GM23338 (cell line): ENCODE measurements at regions not wholly inside any gene's neighbourhood (a gene's known extent, or its start where the extent isn't known, plus 50 kb on each side); places are given as distances from the start of the nearest gene placed in this dataset.

ENCODE experiments used
- ATAC-seq: fragments of 200-7000 bp; cut with Tn5 transposase; 3 replicates; pipeline ENCODE4 v1.9.1; 2020
- DNase-seq: peaks from one replicate; pipeline ENCODE4 v3.0.0-alpha.2; 2015; ENCODE audit warnings: low spot score
- H2AFZ ChIP-seq: fragments of 200-600 bp; sonication (generic); 2 replicates; pipeline ENCODE4 v1.8.0; 2016; ENCODE audit warnings: antibody characterized with exemption, mild to moderate bottlenecking, moderate library complexity
- H3F3A ChIP-seq: fragments of 200-600 bp; sonication (generic); replicated peaks from 2 replicates; pipeline ENCODE4 v1.8.0; 2017; ENCODE audit warnings: antibody characterized with exemption, mixed run types, low read depth
- H3K27ac ChIP-seq: fragments of 200-600 bp; sonication (generic); 2 replicates; pipeline ENCODE4 v1.6.1; 2016; ENCODE audit warnings: low read depth
- H3K27me3 ChIP-seq: fragments of 200-600 bp; sonication (generic); 2 replicates; pipeline ENCODE4 v1.8.0; 2016; ENCODE audit warnings: mild to moderate bottlenecking, mixed run types, moderate library complexity; ENCODE audit not compliant: insufficient read depth
- H3K36me3 ChIP-seq: fragments of 200-600 bp; sonication (generic); 2 replicates; pipeline ENCODE4 v1.8.0; 2016; ENCODE audit warnings: mild to moderate bottlenecking; ENCODE audit not compliant: insufficient read depth
- H3K4me1 ChIP-seq: fragments of 200-600 bp; sonication (generic); 2 replicates; pipeline ENCODE4 v1.8.0; 2016; ENCODE audit warnings: mild to moderate bottlenecking, moderate library complexity; ENCODE audit not compliant: insufficient read depth
- H3K4me2 ChIP-seq: fragments of 200-600 bp; sonication (generic); 2 replicates; pipeline ENCODE4 v1.7.1; 2017; ENCODE audit warnings: mixed run types
- H3K4me3 ChIP-seq: fragments of 200-600 bp; sonication (generic); 2 replicates; pipeline ENCODE4 v1.6.1; 2016; ENCODE audit warnings: mixed run types
- H3K79me2 ChIP-seq: fragments of 200-600 bp; sonication (generic); replicated peaks from 2 replicates; pipeline ENCODE4 v1.8.0; 2017; ENCODE audit warnings: mild to moderate bottlenecking; ENCODE audit not compliant: insufficient read depth
- H3K9me2 ChIP-seq: fragments of 200-600 bp; sonication (generic); 2 replicates; pipeline ENCODE4 v1.8.0; 2017; ENCODE audit not compliant: insufficient read depth
- H4K20me1 ChIP-seq: fragments of 200-600 bp; sonication (generic); replicated peaks from 2 replicates; pipeline ENCODE4 v1.8.0; 2017; ENCODE audit warnings: mild to moderate bottlenecking; ENCODE audit not compliant: insufficient read depth
- H3K27ac Mint-ChIP-seq: 2 replicates; pipeline ENCODE4 v1.8.0; 2020; ENCODE audit warnings: inconsistent platforms, mild to moderate bottlenecking, moderate library complexity, mixed read lengths
- H3K27me3 Mint-ChIP-seq: 3 replicates; pipeline ENCODE4 v1.8.0; 2022; ENCODE audit warnings: low read depth, mild to moderate bottlenecking, moderate library complexity, mixed read lengths, inconsistent platforms; ENCODE audit not compliant: insufficient read depth, poor library complexity
- H3K36me3 Mint-ChIP-seq: 3 replicates; pipeline ENCODE4 v1.8.0; 2021; ENCODE audit warnings: low read depth, mild to moderate bottlenecking, inconsistent platforms, moderate library complexity, mixed read lengths
- H3K4me1 Mint-ChIP-seq: 3 replicates; pipeline ENCODE4 v1.8.0; 2020; ENCODE audit warnings: mild to moderate bottlenecking, inconsistent platforms, mixed read lengths
- H3K4me3 Mint-ChIP-seq: 3 replicates; pipeline ENCODE4 v1.8.0; 2021; ENCODE audit warnings: moderate library complexity, mild to moderate bottlenecking, inconsistent platforms, mixed read lengths
- H3K9me3 Mint-ChIP-seq: 3 replicates; pipeline ENCODE4 v1.8.0; 2020; ENCODE audit warnings: moderate library complexity, mild to moderate bottlenecking, inconsistent platforms, mixed read lengths
- CREB1 ChIP-seq: fragments of 250-450 bp; sonication (Bioruptor Pico); IDR thresholded peaks from 2 replicates; pipeline ENCODE4 v1.5.0; 2020; ENCODE audit warnings: low read depth, mild to moderate bottlenecking, moderate library complexity
- EZH2phosphoT487 ChIP-seq: fragments of 200-600 bp; sonication (generic); IDR thresholded peaks from one replicate; pipeline ENCODE4 v1.8.1; 2018; ENCODE audit warnings: antibody characterized with exemption; ENCODE audit not compliant: unreplicated experiment
- POLR2AphosphoS5 ChIP-seq: IDR thresholded peaks from 2 replicates; pipeline ENCODE4 v1.6.1; 2016; ENCODE audit warnings: antibody characterized with exemption, low read depth
- REST ChIP-seq: IDR thresholded peaks from one replicate; pipeline ENCODE4 v1.6.1; 2018; ENCODE audit warnings: antibody characterized with exemption; ENCODE audit not compliant: unreplicated experiment
- ZNF331 ChIP-seq: fragments of 250-450 bp; sonication (Bioruptor Pico); IDR thresholded peaks from 2 replicates; pipeline ENCODE4 v1.5.0; 2020; ENCODE audit warnings: low read depth, mild to moderate bottlenecking, moderate library complexity
- ZNF462 ChIP-seq: fragments of 250-450 bp; sonication (Bioruptor Pico); IDR thresholded peaks from 2 replicates; pipeline ENCODE4 v1.5.0; 2020; ENCODE audit warnings: mild to moderate bottlenecking, moderate library complexity
- TF ChIP-seq, protein P1 (sequence below), 2 experiments: fragments of 200-600 bp in 1 of 2; sonication (generic) in 1 of 2; conservative IDR thresholded peaks; 2 replicates each; pipeline versions ENCODE4 v1.5.1 to v1.6.1; 2016 to 2017; ENCODE audit warnings: antibody characterized with exemption in 2 of 2, low read depth in 2 of 2, mild to moderate bottlenecking in 2 of 2, moderate library complexity in 1 of 2

- no peak for TF ChIP-seq ZNF462 (CRISPR knock-in tag)
- no peak for TF ChIP-seq CREB1 (CRISPR knock-in tag)
- no peak for TF ChIP-seq POLR2AphosphoS5
Observed at GRCh38 chr3:67781871-67782270, 127.5 kb upstream of the SUCLG2 start (continued).

DNA sequence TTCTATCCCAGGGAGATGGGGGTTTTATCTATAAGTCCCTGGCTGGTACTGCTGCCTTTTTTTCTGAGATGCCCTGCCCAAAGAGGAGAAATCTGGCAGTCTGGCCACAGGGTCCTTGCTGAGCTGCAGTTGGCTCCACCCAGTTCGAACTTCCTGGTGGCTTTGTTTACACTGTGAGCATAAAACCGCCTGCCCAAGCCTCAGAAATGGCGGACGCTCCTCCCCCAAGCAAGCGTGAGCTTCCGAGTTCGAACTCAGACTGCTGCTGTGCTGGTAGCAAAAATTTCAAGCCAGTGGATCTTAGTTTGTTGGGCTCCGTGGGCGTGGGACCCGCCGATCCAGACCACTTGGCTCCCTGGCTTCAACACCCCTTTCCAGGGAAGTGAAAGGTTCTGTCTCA, 126.8 kb upstream of the SUCLG2 start:
- no peaks in the 10 kb centered on the region for H3K27me3 ChIP-seq
- no peak overlapping the region for H3K4me2 ChIP-seq
- DNase-seq (no peak), ATAC-seq (no peak)
- no peaks in the 10 kb centered on the region; the same call in 2 of the 3 replicates for H3K4me1 Mint-ChIP-seq
- H3K9me2 ChIP-seq: no peaks in the 10 kb centered on the region
- H3K27ac ChIP-seq: no peak overlapping the region
- TF ChIP-seq EZH2phosphoT487: no peak
- TF ChIP-seq ZNF331 (CRISPR knock-in tag): peak; percentile 65
- no peaks in the 10 kb centered on the region for H3K4me1 ChIP-seq
- no peaks in the 10 kb centered on the region for H3K27me3 Mint-ChIP-seq
- no peaks in the 10 kb centered on the region for H3K79me2 ChIP-seq
- H3K27ac Mint-ChIP-seq: no peak overlapping the region
- H3K36me3 ChIP-seq: 0 out of 2 replicates have a peak, but pooled peaks cover 4% of the 10 kb centered on the region
- peaks cover 8% of the 10 kb centered on the region; the same call in 2 of the 3 replicates for H3K36me3 Mint-ChIP-seq
- H3K9me3 Mint-ChIP-seq: peaks cover 23% of the 10 kb centered on the region
- peak overlapping the region; percentile 52; the same call in 1 of the 2 replicates for H2AFZ ChIP-seq
- no peak overlapping the region for H3K4me3 ChIP-seq
- no peak overlapping the region for H3K4me3 Mint-ChIP-seq
- no peaks in the 10 kb centered on the region for H4K20me1 ChIP-seq
- H3F3A ChIP-seq: no peaks in the 10 kb centered on the region

- no peak for DNase-seq
- H3K27ac Mint-ChIP-seq: no peak overlapping the region
- no peaks in the 10 kb centered on the region for H4K20me1 ChIP-seq
Observed at GRCh38 chr3:67774676-67775075, 120.3 kb upstream of the SUCLG2 start.

More at GRCh38 chr3:67774676-67775075, 120.3 kb upstream of the SUCLG2 start:
- peaks cover 3% of the 10 kb centered on the region for H3K27me3 Mint-ChIP-seq
- no peaks in the 10 kb centered on the region for H3K36me3 ChIP-seq
- peaks cover 12% of the 10 kb centered on the region; the same call in 2 of the 3 replicates for H3K4me1 Mint-ChIP-seq
- no peaks in the 10 kb centered on the region for H3K9me2 ChIP-seq
- H3K4me2 ChIP-seq: no peak overlapping the region
- no peak overlapping the region for H3K4me3 Mint-ChIP-seq
- TF ChIP-seq REST: no peak
- TF ChIP-seq, protein P1, sequence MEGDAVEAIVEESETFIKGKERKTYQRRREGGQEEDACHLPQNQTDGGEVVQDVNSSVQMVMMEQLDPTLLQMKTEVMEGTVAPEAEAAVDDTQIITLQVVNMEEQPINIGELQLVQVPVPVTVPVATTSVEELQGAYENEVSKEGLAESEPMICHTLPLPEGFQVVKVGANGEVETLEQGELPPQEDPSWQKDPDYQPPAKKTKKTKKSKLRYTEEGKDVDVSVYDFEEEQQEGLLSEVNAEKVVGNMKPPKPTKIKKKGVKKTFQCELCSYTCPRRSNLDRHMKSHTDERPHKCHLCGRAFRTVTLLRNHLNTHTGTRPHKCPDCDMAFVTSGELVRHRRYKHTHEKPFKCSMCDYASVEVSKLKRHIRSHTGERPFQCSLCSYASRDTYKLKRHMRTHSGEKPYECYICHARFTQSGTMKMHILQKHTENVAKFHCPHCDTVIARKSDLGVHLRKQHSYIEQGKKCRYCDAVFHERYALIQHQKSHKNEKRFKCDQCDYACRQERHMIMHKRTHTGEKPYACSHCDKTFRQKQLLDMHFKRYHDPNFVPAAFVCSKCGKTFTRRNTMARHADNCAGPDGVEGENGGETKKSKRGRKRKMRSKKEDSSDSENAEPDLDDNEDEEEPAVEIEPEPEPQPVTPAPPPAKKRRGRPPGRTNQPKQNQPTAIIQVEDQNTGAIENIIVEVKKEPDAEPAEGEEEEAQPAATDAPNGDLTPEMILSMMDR (conservative IDR thresholded peaks at IDR 0.05; ENCODE audit: low read depth in 2 of 2): peak in 1 of 2 experiments; percentile 46; a peak in 2 of 4 replicates
- H3K4me3 ChIP-seq: no peak overlapping the region
- H2AFZ ChIP-seq: no peak overlapping the region
- H3K79me2 ChIP-seq: no peaks in the 10 kb centered on the region
- H3K27me3 ChIP-seq: no peaks in the 10 kb centered on the region
- H3K4me1 ChIP-seq: peaks cover 19% of the 10 kb centered on the region
- peaks cover 3% of the 10 kb centered on the region; the same call in 2 of the 3 replicates for H3K36me3 Mint-ChIP-seq
- peaks cover 15% of the 10 kb centered on the region for H3K9me3 Mint-ChIP-seq
- no peak overlapping the region for H3K27ac ChIP-seq
- ATAC-seq: no peak; the same call in 2 of the 3 replicates
- no peaks in the 10 kb centered on the region for H3F3A ChIP-seq
